PC-3 (cell line): ENCODE measurements at regions not wholly inside any gene's neighbourhood (a gene's known extent, or its start where the extent isn't known, plus 50 kb on each side); places are given as distances from the start of the nearest gene placed in this dataset.
"Not testable (repeated sequence)": the region's sequence is repeated elsewhere in the genome, so short reads cannot be mapped to it uniquely, and the experiment has no call there.

ENCODE experiments used
- ATAC-seq: fragments of 200-7000 bp; cut with Tn5 transposase; 2 replicates; pipeline ENCODE4 v1.9.1; 2020; ENCODE audit warnings: mild to moderate bottlenecking, moderate library complexity
- BruUV-seq: library from RNA; stranded (reverse); fragments of 400-500 nt; replicated peaks from 2 replicates; lab custom pipeline; 2021; lab: Mats Ljungman, UMichigan
- CTCF ChIA-PET: fragments of 300-600 bp; sonication (Branson Sonifier 250); formaldehyde crosslinking; loops from one replicate; lab custom pipeline; 2022; ENCODE audit warnings: antibody characterized with exemption; lab: Charles Lee
- POLR2A ChIA-PET: fragments of 300-600 bp; sonication (Branson Sonifier 250); formaldehyde crosslinking; loops from one replicate; lab custom pipeline; 2022; ENCODE audit warnings: antibody characterized with exemption; ENCODE audit not compliant: unreplicated experiment; lab: Charles Lee
- DNase-seq: peaks from one replicate; pipeline ENCODE4 v3.0.0-alpha.2; 2015
- H2AFZ ChIP-seq: fragments of 300-600 bp; sonication (generic); 2 replicates; pipeline ENCODE4 v1.6.0; 2016; ENCODE audit warnings: antibody characterized with exemption, low read length
- H3F3A ChIP-seq: fragments of 300-600 bp; sonication (generic); one replicate; pipeline ENCODE4 v1.6.0; 2017; ENCODE audit warnings: antibody characterized with exemption, low read length, control low read depth, mild to moderate bottlenecking; ENCODE audit not compliant: unreplicated experiment
- H3K27ac ChIP-seq: fragments of 300-600 bp; sonication (generic); 2 replicates; pipeline ENCODE4 v1.5.1; 2016; ENCODE audit warnings: mild to moderate bottlenecking, low read length
- H3K27me3 ChIP-seq: fragments of 300-600 bp; sonication (generic); 2 replicates; pipeline ENCODE4 v1.6.1; 2016; ENCODE audit warnings: low read length, mixed read lengths
- H3K36me3 ChIP-seq: fragments of 300-600 bp; sonication (generic); 2 replicates; pipeline ENCODE4 v1.6.1; 2016; ENCODE audit warnings: low read depth, mixed run types, low read length, mixed read lengths
- H3K4me1 ChIP-seq: fragments of 300-600 bp; sonication (generic); 2 replicates; pipeline ENCODE4 v1.5.1; 2016; ENCODE audit warnings: low read length; ENCODE audit not compliant: insufficient read depth
- H3K4me2 ChIP-seq: fragments of 300-600 bp; sonication (generic); 2 replicates; pipeline ENCODE4 v1.6.0; 2016; ENCODE audit warnings: low read length
- H3K4me3 ChIP-seq: fragments of 300-600 bp; sonication (generic); 2 replicates; pipeline ENCODE4 v1.5.1; 2016; ENCODE audit warnings: mild to moderate bottlenecking, low read length, mixed read lengths
- H3K79me2 ChIP-seq: fragments of 300-600 bp; sonication (generic); 2 replicates; pipeline ENCODE4 v1.6.1; 2017; ENCODE audit warnings: low read length, mixed read lengths
- H3K9ac ChIP-seq: fragments of 300-600 bp; sonication (generic); 2 replicates; pipeline ENCODE4 v1.6.0; 2016; ENCODE audit warnings: mild to moderate bottlenecking, low read length
- H3K9me2 ChIP-seq: fragments of 300-600 bp; sonication (generic); replicated peaks from 2 replicates; pipeline ENCODE4 v1.6.1; 2016; ENCODE audit warnings: mixed run types, low read length, mixed read lengths
- H3K9me3 ChIP-seq: fragments of 300-600 bp; sonication (generic); 2 replicates; pipeline ENCODE4 v1.6.1; 2016; ENCODE audit warnings: low read length, mixed read lengths
- H4K20me1 ChIP-seq: fragments of 300-600 bp; sonication (generic); 2 replicates; pipeline ENCODE4 v1.6.1; 2016; ENCODE audit warnings: low read length, mixed read lengths
- CTCF ChIP-seq: fragments of 300-600 bp; sonication (generic); conservative IDR thresholded peaks from 2 replicates; pipeline ENCODE4 v1.5.1; 2017; ENCODE audit warnings: antibody characterized with exemption, low read depth, mild to moderate bottlenecking, low read length
- EZH2 ChIP-seq: fragments of 300-600 bp; sonication (generic); IDR thresholded peaks from one replicate; pipeline ENCODE4 v1.6.1; 2017; ENCODE audit warnings: antibody characterized with exemption, mild to moderate bottlenecking, low read length; ENCODE audit not compliant: unreplicated experiment
- EZH2phosphoT487 ChIP-seq: fragments of 300-600 bp; sonication (generic); IDR thresholded peaks from 2 replicates; pipeline ENCODE4 v1.6.1; 2018; ENCODE audit warnings: mild to moderate bottlenecking, antibody characterized with exemption, low read length, borderline replicate concordance
- intact Hi-C: fragments of 100-400 bp; cut with micrococcal nuclease; formaldehyde crosslinking; loops from 2 replicates; pipeline ENCODE4 v1.9.0; 2023

- no peak for ATAC-seq
- Histone ChIP-seq H3F3A (no peaks in the 10 kb centered on the region), H3K9ac (no peak overlapping the region), H3K27me3 (no peaks in the 10 kb centered on the region), H3K4me1 (no peaks in the 10 kb centered on the region), H3K36me3 (no peaks in the 10 kb centered on the region), H3K27ac (no peak overlapping the region), H3K4me2 (no peak overlapping the region), H3K4me3 (no peak overlapping the region), H2AFZ (no peak overlapping the region), H4K20me1 (no peaks in the 10 kb centered on the region), H3K9me2 (no peaks in the 10 kb centered on the region), H3K79me2 (no peaks in the 10 kb centered on the region), H3K9me3 (no peaks in the 10 kb centered on the region)
- TF ChIP-seq EZH2 = no peak
- no peak for TF ChIP-seq EZH2phosphoT487
- no peak for TF ChIP-seq CTCF
- POLR2A ChIA-PET = no interaction called here
- CTCF ChIA-PET = no interaction called here
- DNase-seq = no peak
- BruUV-seq = no TSS peak
- intact Hi-C loops = no loop called here
These were observed 205.4 kb upstream of the PCSK5 start for GRCh38 chr9:75685062-75685461.

- ATAC-seq (no peak), DNase-seq (no peak)
- no peak overlapping the region for H3K4me2 ChIP-seq
- H4K20me1 ChIP-seq = no peaks in the 10 kb centered on the region
- no peak overlapping the region for H2AFZ ChIP-seq
- no peak overlapping the region for H3K4me3 ChIP-seq
- intact Hi-C loops = no loop called here
- H3K36me3 ChIP-seq = no peaks in the 10 kb centered on the region
- no peak overlapping the region for H3K27ac ChIP-seq
- POLR2A ChIA-PET = no interaction called here
- H3K9me3 ChIP-seq = no peaks in the 10 kb centered on the region
- H3K79me2 ChIP-seq = no peaks in the 10 kb centered on the region
- TF ChIP-seq CTCF (no peak), EZH2phosphoT487 (no peak), EZH2 (no peak)
- CTCF ChIA-PET = no interaction called here
- H3K9ac ChIP-seq = no peak overlapping the region
- H3F3A ChIP-seq = no peaks in the 10 kb centered on the region
- H3K9me2 ChIP-seq = no peaks in the 10 kb centered on the region
- H3K27me3 ChIP-seq = no peaks in the 10 kb centered on the region
- BruUV-seq = no TSS peak
- no peaks in the 10 kb centered on the region for H3K4me1 ChIP-seq
These were observed 203.0 kb upstream of the PCSK5 start for GRCh38 chr9:75687359-75687953.

- not testable (repeated sequence) for H3K9ac ChIP-seq, ATAC-seq
These were observed 199.9 kb upstream of the PCSK5 start for GRCh38 chr9:75690551-75690950.

More at GRCh38 chr9:75690551-75690950, 199.9 kb upstream of the PCSK5 start:
- intact Hi-C loops, H3K79me2 ChIP-seq, DNase-seq, H2AFZ ChIP-seq, H3K9me2 ChIP-seq, H3K4me2 ChIP-seq, BruUV-seq, H3K27me3 ChIP-seq, CTCF ChIA-PET, H4K20me1 ChIP-seq, H3K9me3 ChIP-seq, H3K27ac ChIP-seq, H3K4me1 ChIP-seq, H3K4me3 ChIP-seq, H3K36me3 ChIP-seq, H3F3A ChIP-seq, POLR2A ChIA-PET: not testable (repeated sequence)
